ENCODE measurements at regions not wholly inside any gene's neighbourhood (a gene's known extent, or its start where the extent isn't known, plus 50 kb on each side); places are given as distances from the start of the nearest gene placed in this dataset.

DNA sequence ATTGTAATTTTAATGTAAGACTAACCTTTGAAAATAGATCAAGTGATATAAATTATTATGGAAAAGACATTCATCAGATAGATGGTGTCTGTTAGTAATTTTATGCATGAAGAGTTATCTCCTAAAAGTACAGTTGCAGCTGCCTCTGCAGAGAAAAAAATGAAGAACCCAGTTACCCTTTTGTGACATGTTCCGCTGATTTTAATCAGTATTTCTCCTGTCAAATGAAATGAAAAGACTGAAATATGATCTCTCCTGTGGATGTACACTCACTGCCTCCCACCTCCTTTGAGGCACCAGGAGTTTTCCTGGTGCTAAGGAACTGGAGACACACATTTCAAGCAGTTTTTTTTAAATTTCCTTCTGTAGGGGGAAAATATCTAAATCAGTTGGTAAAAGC is 277.4 kb downstream of the KIF4B start:
- DNase-seq (ENCODE audit: low read depth, low spot score) = no peak
- H3K36me3 ChIP-seq (ENCODE audit: control insufficient read depth in 1 of 2, insufficient read depth in 2 of 2, low read length in 2 of 2) = no peaks in the 10 kb centered on the region
- H3K4me3 ChIP-seq (replicated peaks in 1 of 2; ENCODE audit: low read depth in 1 of 2, low read length in 2 of 2) = no peak overlapping the region
- ChIA-PET CTCF (no interaction called here), RAD21 (ENCODE audit: low non-redundant PET in 1 of 2, low total read pairs in 2 of 2, uncharacterized antibody in 2 of 2, unreplicated experiment in 2 of 2) (no interaction called here), POLR2A (no interaction called here)
- no TSS peak for BruUV-seq (replicated peaks)
- H3K79me2 ChIP-seq (ENCODE audit: insufficient read depth, low read length) = no peaks in the 10 kb centered on the region
- no peaks in the 10 kb centered on the region for H3K9me3 ChIP-seq (ENCODE audit: control insufficient read depth in 1 of 2, insufficient read depth in 1 of 2, low read depth in 1 of 2, low read length in 2 of 2)
- no peaks in the 10 kb centered on the region for H4K20me1 ChIP-seq (ENCODE audit: insufficient read depth)
- no peaks in the 10 kb centered on the region for H3K27me3 ChIP-seq (ENCODE audit: insufficient read depth, low read length)
- ATAC-seq = no peak
- H3K27ac ChIP-seq (ENCODE audit: low read depth, low read length) = no peak overlapping the region
- no peak for TF ChIP-seq POLR2AphosphoS5 (IDR thresholded peaks at IDR 0.05; ENCODE audit: low read depth, low read length)
- no peak for TF ChIP-seq POLR2A (IDR thresholded peaks at IDR 0.05; ENCODE audit: borderline replicate concordance, extremely low read depth, insufficient read depth, insufficient read length)
- no peak for TF ChIP-seq ELF1 (IDR thresholded peaks at IDR 0.05; ENCODE audit: borderline replicate concordance, low read depth)
- no peak for TF ChIP-seq RAD21 (IDR thresholded peaks at IDR 0.05; ENCODE audit: low read depth)
- no peak for TF ChIP-seq SRF (IDR thresholded peaks at IDR 0.05; ENCODE audit: low read depth)
- TF ChIP-seq YY1 (IDR thresholded peaks at IDR 0.05; ENCODE audit: extremely low read depth, insufficient replicate concordance, low read depth, low read length) = no peak
- TF ChIP-seq TCF7L2 (IDR thresholded peaks at IDR 0.05; ENCODE audit: borderline replicate concordance, extremely low read depth, insufficient read depth, insufficient read length) = no peak
- TF ChIP-seq FOSL1 (IDR thresholded peaks at IDR 0.05; ENCODE audit: low read depth) = no peak
- no peak for TF ChIP-seq EZH2 (IDR thresholded peaks at IDR 0.05)
- no peak for TF ChIP-seq ZNF274 (IDR thresholded peaks at IDR 0.05; ENCODE audit: low read depth, low read length)
- TF ChIP-seq, protein P1, sequence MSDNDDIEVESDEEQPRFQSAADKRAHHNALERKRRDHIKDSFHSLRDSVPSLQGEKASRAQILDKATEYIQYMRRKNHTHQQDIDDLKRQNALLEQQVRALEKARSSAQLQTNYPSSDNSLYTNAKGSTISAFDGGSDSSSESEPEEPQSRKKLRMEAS (IDR thresholded peaks at IDR 0.05) = no peak
- TF ChIP-seq CEBPB (IDR thresholded peaks at IDR 0.05; ENCODE audit: low read depth) = no peak
- no peak for TF ChIP-seq SIN3A (IDR thresholded peaks at IDR 0.05; ENCODE audit: low read depth)
- TF ChIP-seq EGR1 (IDR thresholded peaks at IDR 0.05; ENCODE audit: low read depth) = no peak
- TF ChIP-seq ZFX (IDR thresholded peaks at IDR 0.05) = no peak
- no peak for TF ChIP-seq EZH2phosphoT487 (IDR thresholded peaks at IDR 0.05; ENCODE audit: borderline replicate concordance)
- H3K4me1 ChIP-seq (ENCODE audit: control insufficient read depth in 1 of 2, insufficient read depth in 2 of 2, low read length in 2 of 2) = no peaks in the 10 kb centered on the region
- no peak overlapping the region for H3K4me2 ChIP-seq (ENCODE audit: low read length)
- H2AFZ ChIP-seq (ENCODE audit: low read depth, low read length, poor library complexity, severe bottlenecking) = no peak overlapping the region
- intact Hi-C loops (cut with micrococcal nuclease) = no loop called here
- no peaks in the 10 kb centered on the region for H3K9me2 ChIP-seq (ENCODE audit: insufficient read depth)
- no peak overlapping the region for H3K9ac ChIP-seq (ENCODE audit: low read length)
